ENCODE measurements at regions not wholly inside any gene's neighbourhood (a gene's known extent, or its start where the extent isn't known, plus 50 kb on each side); places are given as distances from the start of the nearest gene placed in this dataset.

DNA sequence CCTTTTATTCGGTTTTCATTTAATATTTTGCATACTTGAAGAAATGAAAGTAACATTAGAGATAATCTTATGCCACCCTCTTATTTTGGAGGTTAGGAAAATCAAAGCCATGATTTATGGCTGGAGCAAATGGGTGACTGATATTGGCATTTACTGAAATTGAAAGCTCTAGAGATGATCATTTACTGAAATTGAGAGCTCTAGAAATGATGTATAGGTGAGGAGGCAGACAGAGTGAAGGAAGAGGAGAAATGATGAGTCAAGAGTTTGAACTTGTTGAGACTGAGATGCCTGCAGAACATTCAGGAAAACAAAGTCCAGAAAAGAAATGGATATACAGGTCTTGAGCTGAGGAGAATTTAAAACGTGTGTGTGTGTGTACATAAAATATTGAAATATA is 217.6 kb downstream of the LTN1 start:
- Histone ChIP-seq H3K4me2 (ENCODE audit: control insufficient read depth, extremely low read depth, insufficient read depth, low read depth, low read length) (no peak overlapping the region), H2AFZ (ENCODE audit: control insufficient read depth, low read length) (no peak overlapping the region), H3K36me3 (ENCODE audit: control insufficient read depth in 2 of 2, extremely low read depth in 1 of 2, insufficient read depth in 2 of 2, low read length in 2 of 2) (no peaks in the 10 kb centered on the region), H3K27ac (ENCODE audit: control insufficient read depth, insufficient read depth, low read length) (no peak overlapping the region), H4K20me1 (ENCODE audit: control insufficient read depth, extremely low read depth, insufficient read depth, low read length) (no peaks in the 10 kb centered on the region), H3K9me1 (ENCODE audit: control insufficient read depth, extremely low read depth, insufficient read depth, low read length) (no peaks in the 10 kb centered on the region), H3K79me2 (ENCODE audit: control insufficient read depth, insufficient read depth, low read length) (no peaks in the 10 kb centered on the region), H3K27me3 (ENCODE audit: control insufficient read depth, extremely low read depth, insufficient read depth, low read length) (no peaks in the 10 kb centered on the region), H3K4me3 (ENCODE audit: control insufficient read depth in 2 of 3, extremely low read depth in 1 of 3, insufficient read depth in 2 of 3, low read depth in 1 of 3, low read length in 3 of 3) (no peak overlapping the region), H3K4me1 (ENCODE audit: control insufficient read depth, extremely low read depth, insufficient read depth, low read length) (no peaks in the 10 kb centered on the region), H3K9ac (ENCODE audit: control insufficient read depth, extremely low read depth, insufficient read depth, low read length) (no peak overlapping the region), H3K9me3 (ENCODE audit: control insufficient read depth, low read depth, low read length) (no peaks in the 10 kb centered on the region)
- no peak for TF ChIP-seq EZH2 (IDR thresholded peaks at IDR 0.05; ENCODE audit: low read length)
- TF ChIP-seq, protein P1, sequence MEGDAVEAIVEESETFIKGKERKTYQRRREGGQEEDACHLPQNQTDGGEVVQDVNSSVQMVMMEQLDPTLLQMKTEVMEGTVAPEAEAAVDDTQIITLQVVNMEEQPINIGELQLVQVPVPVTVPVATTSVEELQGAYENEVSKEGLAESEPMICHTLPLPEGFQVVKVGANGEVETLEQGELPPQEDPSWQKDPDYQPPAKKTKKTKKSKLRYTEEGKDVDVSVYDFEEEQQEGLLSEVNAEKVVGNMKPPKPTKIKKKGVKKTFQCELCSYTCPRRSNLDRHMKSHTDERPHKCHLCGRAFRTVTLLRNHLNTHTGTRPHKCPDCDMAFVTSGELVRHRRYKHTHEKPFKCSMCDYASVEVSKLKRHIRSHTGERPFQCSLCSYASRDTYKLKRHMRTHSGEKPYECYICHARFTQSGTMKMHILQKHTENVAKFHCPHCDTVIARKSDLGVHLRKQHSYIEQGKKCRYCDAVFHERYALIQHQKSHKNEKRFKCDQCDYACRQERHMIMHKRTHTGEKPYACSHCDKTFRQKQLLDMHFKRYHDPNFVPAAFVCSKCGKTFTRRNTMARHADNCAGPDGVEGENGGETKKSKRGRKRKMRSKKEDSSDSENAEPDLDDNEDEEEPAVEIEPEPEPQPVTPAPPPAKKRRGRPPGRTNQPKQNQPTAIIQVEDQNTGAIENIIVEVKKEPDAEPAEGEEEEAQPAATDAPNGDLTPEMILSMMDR (optimal IDR thresholded peaks at IDR 0.05 in 1 of 3, IDR thresholded peaks at IDR 0.05 in 1 of 3, conservative IDR thresholded peaks at IDR 0.05 in 1 of 3; ENCODE audit: extremely low read depth in 1 of 3, insufficient read depth in 2 of 3, low read length in 3 of 3), result no peak
- FAIRE-seq (no peak), DNase-seq (ENCODE audit: low read depth, low spot score) (no peak)
- dilution Hi-C loops (cut with MboI; ENCODE audit: extremely low pct_ligation_motif_present, low sequenced_read_pairs), result no loop called here

DNA sequence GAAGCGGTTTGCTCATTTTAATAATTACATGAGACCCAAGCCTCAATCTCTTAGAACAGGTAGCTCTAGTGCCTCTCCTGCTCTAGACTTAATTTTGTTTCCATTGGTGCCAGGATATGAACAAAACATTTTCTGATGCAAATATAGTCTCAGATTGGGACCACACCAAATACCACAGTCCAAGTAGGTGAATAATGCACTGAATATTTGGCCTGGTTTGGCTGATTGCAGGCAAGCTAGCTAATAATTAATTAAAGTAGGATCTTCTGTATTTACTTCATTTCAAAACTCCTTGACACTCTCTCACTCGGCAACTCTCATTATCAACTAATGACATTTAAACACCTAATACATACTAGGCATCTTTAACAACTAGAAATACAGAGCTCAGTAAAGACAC is 219.6 kb downstream of the LTN1 start:
- Histone ChIP-seq H3K4me3 (ENCODE audit: control insufficient read depth in 2 of 3, extremely low read depth in 1 of 3, insufficient read depth in 2 of 3, low read depth in 1 of 3, low read length in 3 of 3) (no peak overlapping the region), H2AFZ (ENCODE audit: control insufficient read depth, low read length) (no peak overlapping the region), H3K79me2 (ENCODE audit: control insufficient read depth, insufficient read depth, low read length) (no peaks in the 10 kb centered on the region), H3K4me1 (ENCODE audit: control insufficient read depth, extremely low read depth, insufficient read depth, low read length) (no peaks in the 10 kb centered on the region), H3K27ac (ENCODE audit: control insufficient read depth, insufficient read depth, low read length) (no peak overlapping the region), H3K4me2 (ENCODE audit: control insufficient read depth, extremely low read depth, insufficient read depth, low read depth, low read length) (no peak overlapping the region), H3K9ac (ENCODE audit: control insufficient read depth, extremely low read depth, insufficient read depth, low read length) (no peak overlapping the region), H3K36me3 (ENCODE audit: control insufficient read depth in 2 of 2, extremely low read depth in 1 of 2, insufficient read depth in 2 of 2, low read length in 2 of 2) (no peaks in the 10 kb centered on the region), H3K9me3 (ENCODE audit: control insufficient read depth, low read depth, low read length) (no peaks in the 10 kb centered on the region), H3K27me3 (ENCODE audit: control insufficient read depth, extremely low read depth, insufficient read depth, low read length) (no peaks in the 10 kb centered on the region), H3K9me1 (ENCODE audit: control insufficient read depth, extremely low read depth, insufficient read depth, low read length) (no peaks in the 10 kb centered on the region), H4K20me1 (ENCODE audit: control insufficient read depth, extremely low read depth, insufficient read depth, low read length) (no peaks in the 10 kb centered on the region)
- DNase-seq (ENCODE audit: low read depth, low spot score) (no peak), FAIRE-seq (no peak)
- dilution Hi-C loops (cut with MboI; ENCODE audit: extremely low pct_ligation_motif_present, low sequenced_read_pairs), result no loop called here
- TF ChIP-seq, protein P1 (optimal IDR thresholded peaks at IDR 0.05 in 1 of 3, IDR thresholded peaks at IDR 0.05 in 1 of 3, conservative IDR thresholded peaks at IDR 0.05 in 1 of 3; ENCODE audit: extremely low read depth in 1 of 3, insufficient read depth in 2 of 3, low read length in 3 of 3), result no peak
- TF ChIP-seq EZH2 (IDR thresholded peaks at IDR 0.05; ENCODE audit: low read length), result no peak
